Kidney epithelial cell (primary cell): ENCODE measurements at regions not wholly inside any gene's neighbourhood (a gene's known extent, or its start where the extent isn't known, plus 50 kb on each side); places are given as distances from the start of the nearest gene placed in this dataset.

Experiments used
- DNase-seq: peaks from one replicate; pipeline ENCODE4 v3.0.0-alpha.2; 2010; ENCODE audit warnings: low read depth
- H3K27me3 ChIP-seq: 2 replicates; pipeline ENCODE4 v1.6.0; 2011; ENCODE audit warnings: low read length; ENCODE audit not compliant: control insufficient read depth, insufficient read depth
- H3K36me3 ChIP-seq: 2 replicates; pipeline ENCODE4 v1.5.1; 2011; ENCODE audit warnings: low read length; ENCODE audit not compliant: control insufficient read depth, insufficient read depth
- H3K4me3 ChIP-seq: 2 replicates; pipeline ENCODE4 v1.5.1; 2011; ENCODE audit warnings: low read depth, mild to moderate bottlenecking, control low read depth, low read length
- TF ChIP-seq, protein P1 (sequence below): IDR thresholded peaks from 2 replicates; pipeline ENCODE4 v1.5.1; 2011; ENCODE audit warnings: mild to moderate bottlenecking, moderate library complexity, low read length, control low read depth, inconsistent platforms; ENCODE audit not compliant: insufficient read depth, poor library complexity, severe bottlenecking

DNA sequence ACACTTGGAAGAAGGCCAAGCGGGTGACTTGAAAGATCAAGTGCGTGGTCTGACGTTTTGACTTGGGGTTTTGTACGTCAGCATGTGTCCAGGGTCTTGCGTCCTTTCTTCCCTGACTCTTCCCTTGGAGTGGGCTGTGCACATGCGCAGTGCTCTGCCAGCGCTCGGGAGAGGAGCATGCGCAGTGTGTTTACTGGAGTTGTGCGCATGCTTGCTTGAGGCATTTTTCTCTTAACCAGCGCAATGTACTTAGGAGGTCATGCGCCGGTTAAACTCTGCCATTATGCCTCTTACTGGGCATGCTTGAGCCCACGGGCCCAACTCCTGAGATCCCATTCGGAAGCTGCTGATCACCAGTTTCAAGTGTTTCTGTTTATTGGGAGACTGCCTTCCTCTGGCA, 242.5 kb upstream of the AJAP1 start:
- TF ChIP-seq, protein P1, sequence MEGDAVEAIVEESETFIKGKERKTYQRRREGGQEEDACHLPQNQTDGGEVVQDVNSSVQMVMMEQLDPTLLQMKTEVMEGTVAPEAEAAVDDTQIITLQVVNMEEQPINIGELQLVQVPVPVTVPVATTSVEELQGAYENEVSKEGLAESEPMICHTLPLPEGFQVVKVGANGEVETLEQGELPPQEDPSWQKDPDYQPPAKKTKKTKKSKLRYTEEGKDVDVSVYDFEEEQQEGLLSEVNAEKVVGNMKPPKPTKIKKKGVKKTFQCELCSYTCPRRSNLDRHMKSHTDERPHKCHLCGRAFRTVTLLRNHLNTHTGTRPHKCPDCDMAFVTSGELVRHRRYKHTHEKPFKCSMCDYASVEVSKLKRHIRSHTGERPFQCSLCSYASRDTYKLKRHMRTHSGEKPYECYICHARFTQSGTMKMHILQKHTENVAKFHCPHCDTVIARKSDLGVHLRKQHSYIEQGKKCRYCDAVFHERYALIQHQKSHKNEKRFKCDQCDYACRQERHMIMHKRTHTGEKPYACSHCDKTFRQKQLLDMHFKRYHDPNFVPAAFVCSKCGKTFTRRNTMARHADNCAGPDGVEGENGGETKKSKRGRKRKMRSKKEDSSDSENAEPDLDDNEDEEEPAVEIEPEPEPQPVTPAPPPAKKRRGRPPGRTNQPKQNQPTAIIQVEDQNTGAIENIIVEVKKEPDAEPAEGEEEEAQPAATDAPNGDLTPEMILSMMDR = no peak
- H3K36me3 ChIP-seq = no peaks in the 10 kb centered on the region
- no peak for DNase-seq
- no peaks in the 10 kb centered on the region for H3K27me3 ChIP-seq
- H3K4me3 ChIP-seq = no peak overlapping the region

DNA sequence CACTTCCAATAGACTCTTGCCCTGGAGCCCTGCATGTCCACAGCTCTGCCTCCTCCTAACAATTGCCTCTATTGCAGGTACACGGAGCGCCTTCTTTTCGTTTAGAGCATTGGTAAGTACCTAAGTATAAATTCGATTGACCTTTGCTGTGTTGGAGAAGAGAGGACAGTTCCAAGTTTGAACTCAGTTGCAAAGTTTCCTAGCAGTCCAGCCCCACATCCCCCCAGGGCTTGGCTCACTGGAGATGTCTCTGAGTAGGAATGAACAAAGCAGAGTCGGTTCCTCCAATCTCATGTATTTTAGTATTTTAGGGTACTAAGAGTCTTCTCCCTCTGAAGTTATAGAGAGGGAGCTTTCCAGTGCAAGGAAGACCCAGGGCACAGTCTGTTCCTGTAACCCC, 238.9 kb upstream of the AJAP1 start:
- no peaks in the 10 kb centered on the region for H3K36me3 ChIP-seq
- TF ChIP-seq, protein P1 = no peak
- H3K27me3 ChIP-seq = no peaks in the 10 kb centered on the region
- no peak overlapping the region for H3K4me3 ChIP-seq
- no peak for DNase-seq

DNA sequence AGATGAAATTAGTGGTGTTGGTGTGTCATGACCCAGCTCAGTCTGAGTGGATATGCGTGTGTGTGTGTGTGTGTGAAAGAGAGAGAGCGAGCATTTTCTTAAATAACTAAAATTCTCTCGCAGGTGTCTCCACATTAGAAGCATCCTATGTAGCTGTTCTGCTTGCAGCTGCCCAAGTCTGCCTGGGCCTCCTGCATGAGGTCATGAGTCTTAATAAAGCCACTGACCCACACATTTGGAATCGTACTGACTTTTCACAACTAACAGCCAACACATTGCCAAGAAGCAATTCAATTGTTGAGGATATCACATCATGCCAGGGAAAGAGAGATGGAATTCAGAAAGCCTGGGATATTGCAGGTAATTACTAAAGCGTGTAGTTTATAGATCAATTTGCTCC, 238.2 kb upstream of the AJAP1 start:
- H3K27me3 ChIP-seq = no peaks in the 10 kb centered on the region
- no peak overlapping the region for H3K4me3 ChIP-seq
- H3K36me3 ChIP-seq = no peaks in the 10 kb centered on the region
- no peak for DNase-seq
- TF ChIP-seq, protein P1 = no peak

DNA sequence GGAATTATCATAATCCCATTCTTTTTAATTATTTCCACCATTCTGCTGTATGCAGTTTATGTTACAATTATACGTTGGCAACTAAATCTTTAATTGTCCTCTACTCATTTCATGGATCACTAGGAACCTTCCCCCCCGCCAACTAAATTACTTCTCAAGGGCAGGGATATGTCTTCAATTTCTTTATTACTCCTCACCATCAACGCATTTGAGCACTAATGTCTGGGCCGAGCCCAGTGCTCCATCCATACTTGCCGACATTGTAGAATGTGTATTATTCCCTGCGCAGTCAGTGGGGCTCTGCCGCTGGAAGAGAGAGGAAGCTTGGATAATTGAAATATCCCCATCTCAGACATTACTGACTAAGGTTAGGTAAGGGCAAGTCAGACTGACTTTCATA, 236.4 kb upstream of the AJAP1 start:
- no peak for DNase-seq
- TF ChIP-seq, protein P1 = no peak
- Histone ChIP-seq H3K27me3 (no peaks in the 10 kb centered on the region), H3K36me3 (no peaks in the 10 kb centered on the region), H3K4me3 (no peak overlapping the region)

DNA sequence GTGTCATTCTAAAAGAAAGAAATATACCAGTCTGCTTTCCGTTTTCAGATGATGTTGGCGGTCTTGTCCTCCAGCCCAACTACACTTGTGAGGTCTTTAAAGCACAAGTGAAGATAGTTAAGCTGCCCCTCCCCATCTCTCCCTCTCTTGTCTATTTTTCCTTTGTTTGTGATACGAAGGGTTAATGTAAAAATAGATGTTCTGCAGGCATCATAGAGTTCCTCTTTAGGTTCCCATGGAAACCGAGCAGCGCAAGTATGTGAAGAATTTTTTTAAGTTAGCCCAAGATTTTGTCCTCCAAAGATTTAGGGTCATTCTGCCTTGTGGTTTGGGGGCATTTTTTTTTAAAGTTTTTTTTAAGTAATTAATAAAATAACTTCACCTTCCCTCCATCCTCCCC, 232.4 kb upstream of the AJAP1 start:
- H3K36me3 ChIP-seq = no peaks in the 10 kb centered on the region
- TF ChIP-seq, protein P1 = no peak
- H3K27me3 ChIP-seq = no peaks in the 10 kb centered on the region
- H3K4me3 ChIP-seq = no peak overlapping the region
- no peak for DNase-seq

DNA sequence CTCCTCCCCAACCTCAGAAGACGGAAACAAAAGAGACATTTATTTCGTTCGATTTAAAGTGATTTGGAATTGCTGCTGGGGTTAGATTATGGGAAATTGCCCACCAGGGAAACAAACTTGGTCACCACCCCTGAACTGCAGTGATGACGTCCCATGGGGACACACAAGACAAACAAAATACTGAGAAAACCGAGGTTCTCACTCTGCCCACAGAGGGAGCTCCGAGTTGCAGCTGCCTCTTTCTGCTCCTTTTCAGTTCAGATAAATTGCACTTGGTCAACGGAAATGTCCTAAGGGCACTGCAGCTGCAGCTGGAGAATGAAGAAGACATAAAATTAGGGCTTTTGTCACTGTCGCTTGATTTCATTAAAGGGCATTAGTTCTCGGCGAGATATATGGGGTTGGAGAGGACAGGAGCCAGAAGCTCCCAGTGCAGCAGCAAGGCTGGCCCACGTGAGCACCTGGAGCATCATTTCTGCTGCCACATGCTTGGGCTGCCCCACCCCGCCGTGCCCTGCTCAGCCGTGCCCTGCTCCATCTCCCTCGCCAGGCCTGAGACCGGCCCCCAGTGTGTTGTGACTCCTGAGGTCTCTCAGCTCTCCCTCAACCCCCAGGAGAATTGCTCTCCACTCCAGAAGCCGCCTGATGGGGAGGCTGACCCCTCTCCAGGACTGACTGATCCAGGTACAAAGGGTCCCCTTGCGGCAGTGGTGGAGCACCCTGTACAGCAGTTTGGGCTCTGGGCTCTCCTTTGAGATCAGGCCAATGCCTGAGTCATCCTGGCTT, 231.7 kb upstream of the AJAP1 start:
- no peaks in the 10 kb centered on the region for H3K36me3 ChIP-seq
- TF ChIP-seq, protein P1 = no peak
- DNase-seq = no peak
- H3K4me3 ChIP-seq = no peak overlapping the region
- H3K27me3 ChIP-seq = no peaks in the 10 kb centered on the region
